H1 (cell line): ENCODE measurements at regions not wholly inside any gene's neighbourhood (a gene's known extent, or its start where the extent isn't known, plus 50 kb on each side); places are given as distances from the start of the nearest gene placed in this dataset.

Experiments
- CTCF ChIA-PET: fragments of 300-600 bp; sonication (Branson Sonifier 250); formaldehyde crosslinking; loops from one replicate; lab custom pipeline; 2021; ENCODE audit not compliant: partially characterized antibody; lab: Charles Lee
- POLR2A ChIA-PET: fragments of 300-600 bp; sonication (Branson Sonifier 250); formaldehyde crosslinking; loops from one replicate; lab custom pipeline; 2021; ENCODE audit warnings: inconsistent platforms; ENCODE audit not compliant: partially characterized antibody; lab: Charles Lee
- DNase-seq, 2 experiments: peaks; one replicate each; pipeline versions ENCODE4 v3.0.0 to v3.0.0-alpha.2; 2010 to 2022; ENCODE audit warnings: low spot score in 2 of 2, low read depth in 1 of 2, mixed read lengths in 1 of 2
- FAIRE-seq: peaks from 2 replicates; lab custom pipeline; 2011; peaks lifted over from hg19 to GRCh38; lab: Jason Lieb, UNC
- H2AFZ ChIP-seq: 2 replicates; pipeline ENCODE4 v1.8.1; 2012; ENCODE audit warnings: low read length, inconsistent platforms
- H2AK5ac ChIP-seq: 2 replicates; pipeline ENCODE4 v1.6.1; 2013; ENCODE audit warnings: low read depth, low read length
- H2BK120ac ChIP-seq: replicated peaks from 2 replicates; pipeline ENCODE3; 2013; ENCODE audit warnings: low read depth, low read length, inconsistent platforms
- H2BK12ac ChIP-seq: 2 replicates; pipeline ENCODE4 v1.6.1; 2013; ENCODE audit warnings: low read depth, low read length
- H2BK15ac ChIP-seq: 2 replicates; pipeline ENCODE4 v1.6.1; 2013; ENCODE audit warnings: low read length
- H2BK20ac ChIP-seq: 2 replicates; pipeline ENCODE4 v1.6.1; 2013; ENCODE audit warnings: low read length
- H2BK5ac ChIP-seq: 2 replicates; pipeline ENCODE4 v1.6.1; 2013; ENCODE audit warnings: low read depth, low read length
- H3K14ac ChIP-seq: 2 replicates; pipeline ENCODE4 v1.6.1; 2013; ENCODE audit warnings: inconsistent platforms; ENCODE audit not compliant: insufficient read length
- H3K18ac ChIP-seq: 2 replicates; pipeline ENCODE4 v1.6.1; 2013; ENCODE audit warnings: low read length; ENCODE audit errors: extremely low read depth
- H3K23ac ChIP-seq: 2 replicates; pipeline ENCODE4 v1.6.1; 2013; ENCODE audit warnings: inconsistent platforms; ENCODE audit not compliant: insufficient read length
- H3K23me2 ChIP-seq: 2 replicates; pipeline ENCODE4 v1.6.1; 2013; ENCODE audit warnings: low read depth, low read length
- H3K27ac ChIP-seq: 2 replicates; pipeline ENCODE4 v1.6.1; 2011; ENCODE audit warnings: low read depth, low read length, inconsistent platforms
- H3K27me3 ChIP-seq, 4 experiments: replicated peaks in 1 of 4; 1 replicate in 1 of 4; 2 replicates in 3 of 4; pipeline versions ENCODE4 v1.6.1 to v1.8.1; 2011 to 2013; ENCODE audit warnings: low read length in 3 of 4, mild to moderate bottlenecking in 3 of 4, inconsistent platforms in 2 of 4, mixed read lengths in 2 of 4, moderate library complexity in 1 of 4; ENCODE audit not compliant: control insufficient read depth in 3 of 4, insufficient read depth in 3 of 4; ENCODE audit errors: extremely low read depth in 1 of 4
- H3K36me3 ChIP-seq, 4 experiments: 2 replicates each; pipeline versions ENCODE4 v1.6.1 to v1.8.1; 2011 to 2013; ENCODE audit warnings: mild to moderate bottlenecking in 4 of 4, low read length in 3 of 4, moderate library complexity in 2 of 4, control low read depth in 1 of 4, inconsistent platforms in 1 of 4; ENCODE audit not compliant: insufficient read depth in 4 of 4, control insufficient read depth in 2 of 4
- H3K4ac ChIP-seq: replicated peaks from 2 replicates; pipeline ENCODE3; 2013; ENCODE audit warnings: low read length, low read depth, mixed read lengths, inconsistent platforms; ENCODE audit not compliant: insufficient read length
- H3K4me1 ChIP-seq, 4 experiments: replicated peaks in 1 of 4; 1 replicate in 1 of 4; 2 replicates in 3 of 4; pipeline versions ENCODE4 v1.6.1 to v1.8.1; 2011 to 2013; ENCODE audit warnings: low read length in 3 of 4, inconsistent platforms in 2 of 4, mixed read lengths in 1 of 4; ENCODE audit not compliant: insufficient read depth in 4 of 4, control insufficient read depth in 3 of 4
- H3K4me2 ChIP-seq, 2 experiments: 2 replicates each; pipeline versions ENCODE4 v1.6.1 to v1.8.1; 2011 to 2013; ENCODE audit warnings: low read depth in 2 of 2, low read length in 2 of 2, control low read depth in 1 of 2, inconsistent platforms in 1 of 2, mild to moderate bottlenecking in 1 of 2; ENCODE audit not compliant: insufficient read depth in 1 of 2
- H3K4me3 ChIP-seq, 4 experiments: fragments of 200-600, 300-600 bp in 1 of 4; sonication (generic), shearing (Covaris generic), sonication (Bioruptor Twin) in 1 of 4; 2 replicates each; pipeline versions ENCODE4 v1.5.1 to v1.8.1; 2011 to 2016; ENCODE audit warnings: low read length in 4 of 4, low read depth in 3 of 4, control low read depth in 2 of 4, inconsistent platforms in 2 of 4, mild to moderate bottlenecking in 2 of 4, mixed read lengths in 1 of 4, moderate library complexity in 1 of 4; ENCODE audit not compliant: insufficient read depth in 2 of 4; ENCODE audit errors: extremely low read depth in 1 of 4
- H3K56ac ChIP-seq: replicated peaks from 2 replicates; pipeline ENCODE3; 2013; ENCODE audit warnings: low read depth, mild to moderate bottlenecking, mixed read lengths, low read length, inconsistent platforms; ENCODE audit not compliant: insufficient read length
- H3K79me1 ChIP-seq: 2 replicates; pipeline ENCODE4 v1.6.1; 2013; ENCODE audit warnings: low read depth, low read length, control low read depth
- H3K79me2 ChIP-seq, 2 experiments: 2 replicates each; pipeline versions ENCODE4 v1.6.1 to v1.8.1; 2012 to 2013; ENCODE audit warnings: low read length in 2 of 2, mild to moderate bottlenecking in 2 of 2, inconsistent platforms in 1 of 2; ENCODE audit not compliant: insufficient read depth in 2 of 2, control insufficient read depth in 1 of 2
- H3K9ac ChIP-seq, 4 experiments: replicated peaks in 1 of 4; 1 replicate in 1 of 4; 2 replicates in 3 of 4; pipeline versions ENCODE4 v1.6.1 to v1.8.1; 2011 to 2013; ENCODE audit warnings: low read depth in 3 of 4, low read length in 3 of 4, control low read depth in 2 of 4, mild to moderate bottlenecking in 2 of 4, moderate library complexity in 2 of 4, inconsistent platforms in 1 of 4; ENCODE audit errors: extremely low read depth in 1 of 4
- H3K9me3 ChIP-seq, 2 experiments: 2 replicates each; pipeline versions ENCODE4 v1.6.1 to v1.8.1; 2012 to 2013; ENCODE audit warnings: mild to moderate bottlenecking in 2 of 2, moderate library complexity in 2 of 2, control low read depth in 1 of 2, inconsistent platforms in 1 of 2, low read depth in 1 of 2, low read length in 1 of 2, mixed read lengths in 1 of 2; ENCODE audit not compliant: insufficient read depth in 2 of 2
- H4K20me1 ChIP-seq, 2 experiments: replicated peaks in 1 of 2; 2 replicates each; pipeline versions ENCODE3 to v1.8.1; 2011 to 2013; ENCODE audit warnings: inconsistent platforms in 2 of 2, low read length in 2 of 2, mild to moderate bottlenecking in 1 of 2; ENCODE audit not compliant: insufficient read depth in 2 of 2, control insufficient read depth in 1 of 2
- H4K5ac ChIP-seq: 2 replicates; pipeline ENCODE4 v1.6.1; 2013; ENCODE audit warnings: low read length, low read depth, mixed read lengths, inconsistent platforms; ENCODE audit not compliant: insufficient read length
- H4K8ac ChIP-seq: 2 replicates; pipeline ENCODE4 v1.8.0; 2013; ENCODE audit warnings: mild to moderate bottlenecking, moderate library complexity, low read length, inconsistent platforms; ENCODE audit not compliant: insufficient read depth; ENCODE audit errors: extremely low read depth
- H4K91ac ChIP-seq: replicated peaks from 2 replicates; pipeline ENCODE3; 2013; ENCODE audit warnings: low read length, mixed read lengths, inconsistent platforms; ENCODE audit not compliant: insufficient read length
- BRCA1 ChIP-seq: IDR thresholded peaks from 2 replicates; pipeline ENCODE4 v1.6.1; 2012; ENCODE audit warnings: low read depth, low read length, improper control_type of control experiment
- CBX5 ChIP-seq: fragments of 300-800, 300-1000 bp; sonication (generic); IDR thresholded peaks from 2 replicates; pipeline ENCODE4 v1.7.1; 2016; ENCODE audit warnings: antibody characterized with exemption, low read length, low read depth
- GTF2F1 ChIP-seq: IDR thresholded peaks from 2 replicates; pipeline ENCODE4 v1.6.1; 2012; ENCODE audit warnings: low read depth, low read length, improper control_type of control experiment, borderline replicate concordance
- JUN ChIP-seq: IDR thresholded peaks from 2 replicates; pipeline ENCODE4 v1.6.1; 2011; ENCODE audit warnings: low read depth, mild to moderate bottlenecking, improper control_type of control experiment, low read length
- PHF8 ChIP-seq: fragments of 200-600 bp; sonication (generic); conservative IDR thresholded peaks from 2 replicates; pipeline ENCODE4 v1.7.1; 2012; ENCODE audit warnings: low read depth, mild to moderate bottlenecking, inconsistent platforms, low read length, moderate library complexity
- RXRA ChIP-seq: IDR thresholded peaks from 2 replicates; pipeline ENCODE4 v1.6.1; 2011; ENCODE audit warnings: low read depth, mild to moderate bottlenecking, low read length, moderate library complexity; ENCODE audit not compliant: insufficient read depth
- SAP30 ChIP-seq: fragments of 300-600 bp; sonication (generic); IDR thresholded peaks from 2 replicates; pipeline ENCODE4 v1.7.1; 2012; ENCODE audit warnings: low read length, moderate library complexity, mild to moderate bottlenecking, inconsistent platforms; ENCODE audit not compliant: insufficient read depth, insufficient replicate concordance
- SIRT6 ChIP-seq: IDR thresholded peaks from one replicate; pipeline ENCODE4 v1.7.1; 2012; ENCODE audit warnings: low read length, inconsistent platforms
- SP1 ChIP-seq: IDR thresholded peaks from 2 replicates; pipeline ENCODE4 v1.6.1; 2011; ENCODE audit warnings: low read depth, low read length
- TAF1 ChIP-seq: IDR thresholded peaks from 2 replicates; pipeline ENCODE4 v1.6.1; 2011; ENCODE audit warnings: mild to moderate bottlenecking, low read depth, low read length
- TBP ChIP-seq: IDR thresholded peaks from 2 replicates; pipeline ENCODE4 v1.6.1; 2011; ENCODE audit warnings: low read depth, low read length, improper control_type of control experiment
- USF2 ChIP-seq: IDR thresholded peaks from 2 replicates; pipeline ENCODE4 v1.6.1; 2011; ENCODE audit warnings: low read length, improper control_type of control experiment
- WGBS, 2 experiments: shearing (Covaris generic) in 1 of 2; methylation state at CpG; one replicate each; pipeline versions ENCODE4 v1.1.6 to v1.1.7; 2013 to 2015; ENCODE audit warnings: low lambda C conversion rate in 2 of 2, mixed read lengths in 2 of 2, inconsistent platforms in 1 of 2, low coverage in 1 of 2, missing lambda C conversion rate in 1 of 2; ENCODE audit not compliant: insufficient replicate concordance in 2 of 2, insufficient coverage in 1 of 2, insufficient read length in 1 of 2; ENCODE audit errors: extremely low coverage in 1 of 2, missing lambda C conversion rate in 1 of 2; 5-methylcytosine and 5-hydroxymethylcytosine counted together
- TF ChIP-seq, protein P1 (sequence below): IDR thresholded peaks from 2 replicates; pipeline ENCODE4 v1.6.1; 2011; ENCODE audit warnings: low read depth, mild to moderate bottlenecking, low read length; ENCODE audit not compliant: insufficient read depth

DNA sequence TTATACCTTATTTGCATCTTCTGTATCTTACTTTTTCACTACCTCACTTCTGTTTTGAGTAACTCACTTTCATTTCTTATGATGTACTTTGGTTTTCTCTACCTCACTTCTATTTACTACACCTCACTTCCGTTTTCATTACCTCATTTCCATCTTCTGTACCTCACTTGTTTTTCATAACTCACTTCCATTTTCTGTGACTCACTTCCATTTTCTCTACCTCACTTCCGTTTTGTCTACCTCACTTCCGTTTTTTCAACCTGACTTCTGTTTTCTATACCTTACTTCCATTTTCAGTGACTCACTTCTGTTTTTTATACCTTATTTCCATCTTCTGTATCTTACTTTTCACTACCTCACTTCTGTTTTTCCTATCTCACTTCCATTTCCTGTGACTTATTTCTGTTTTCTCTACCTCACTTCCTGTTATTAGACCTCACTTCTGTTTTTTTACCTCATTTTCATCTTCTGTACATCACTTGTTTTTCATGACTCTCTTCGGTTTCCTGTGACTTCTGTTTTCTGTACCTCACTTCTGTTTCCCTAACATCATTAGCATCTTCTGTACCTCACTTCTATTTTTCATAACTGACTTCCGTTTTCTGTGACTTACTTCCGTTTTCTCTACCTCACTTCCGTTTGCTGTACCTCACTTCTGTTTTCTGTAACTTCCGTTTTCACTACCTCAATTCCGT, 493.1 kb upstream of the AKR1E2 start:
- DNase-seq, result no peak
- Histone ChIP-seq H4K8ac (no peak overlapping the region), H3K23me2 (no peaks in the 10 kb centered on the region), H3K4ac (no peak overlapping the region), H2BK20ac (no peak overlapping the region), H3K14ac (no peak overlapping the region), H2BK5ac (no peak overlapping the region), H3K18ac (no peak overlapping the region), H3K9ac (no peak overlapping the region), H3K79me1 (no peaks in the 10 kb centered on the region), H3K9me3 (0 out of 4 replicates have a peak, but pooled peaks cover 0 to 3% of the 10 kb centered on the region in 2 experiments), H3K23ac (no peak overlapping the region), H2BK120ac (no peak overlapping the region), H2BK15ac (no peak overlapping the region), H2AK5ac (no peak overlapping the region), H3K36me3 (no peaks in the 10 kb centered on the region), H3K4me3 (no peak overlapping the region), H3K27me3 (no peaks in the 10 kb centered on the region), H3K56ac (no peak overlapping the region), H4K5ac (no peak overlapping the region), H4K20me1 (no peaks in the 10 kb centered on the region), H3K4me1 (0 out of 7 replicates have a peak, but pooled peaks cover 0 to 2% (median 0%) of the 10 kb centered on the region in 4 experiments), H4K91ac (no peak overlapping the region), H2BK12ac (no peak overlapping the region), H2AFZ (no peak overlapping the region), H3K79me2 (no peaks in the 10 kb centered on the region), H3K27ac (no peak overlapping the region), H3K4me2 (no peak overlapping the region)
- no peak for FAIRE-seq
- POLR2A ChIA-PET, result no interaction called here
- CTCF ChIA-PET, result no interaction called here
- WGBS, 2 experiments, result 93 to 100% methylated on average over 3 to 9 of the region's 9 CpGs
- TF ChIP-seq PHF8 (no peak), RXRA (no peak), SIRT6 (no peak), BRCA1 (no peak), TBP (no peak), SAP30 (no peak), SP1 (no peak), TAF1 (no peak), JUN (no peak), CBX5 (no peak), USF2 (no peak), GTF2F1 (no peak)
- TF ChIP-seq, protein P1, sequence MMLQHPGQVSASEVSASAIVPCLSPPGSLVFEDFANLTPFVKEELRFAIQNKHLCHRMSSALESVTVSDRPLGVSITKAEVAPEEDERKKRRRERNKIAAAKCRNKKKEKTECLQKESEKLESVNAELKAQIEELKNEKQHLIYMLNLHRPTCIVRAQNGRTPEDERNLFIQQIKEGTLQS, result no peak
